Glutamatergic neuron (in vitro differentiated cells): ENCODE measurements at regions not wholly inside any gene's neighbourhood (a gene's known extent, or its start where the extent isn't known, plus 50 kb on each side); places are given as distances from the start of the nearest gene placed in this dataset.

ENCODE experiments used
- DNase-seq: peaks from one replicate; pipeline ENCODE4 v3.0.0; 2022
- H3K27ac Mint-ChIP-seq: one replicate; pipeline ENCODE4 v1.8.0; 2020; ENCODE audit warnings: mild to moderate bottlenecking, mixed read lengths, inconsistent platforms; ENCODE audit not compliant: unreplicated experiment
- H3K27me3 Mint-ChIP-seq: one replicate; pipeline ENCODE4 v1.8.0; 2020; ENCODE audit warnings: mild to moderate bottlenecking, moderate library complexity, mixed read lengths, inconsistent platforms; ENCODE audit not compliant: unreplicated experiment
- H3K36me3 Mint-ChIP-seq: one replicate; pipeline ENCODE4 v1.8.0; 2020; ENCODE audit warnings: mild to moderate bottlenecking, mixed read lengths, inconsistent platforms; ENCODE audit not compliant: unreplicated experiment
- H3K4me1 Mint-ChIP-seq: one replicate; pipeline ENCODE4 v1.8.0; 2020; ENCODE audit warnings: mild to moderate bottlenecking, low read depth, mixed read lengths, inconsistent platforms; ENCODE audit not compliant: unreplicated experiment
- H3K4me3 Mint-ChIP-seq: one replicate; pipeline ENCODE4 v1.8.0; 2020; ENCODE audit warnings: mild to moderate bottlenecking, mixed read lengths, inconsistent platforms; ENCODE audit not compliant: unreplicated experiment
- H3K9me3 Mint-ChIP-seq: one replicate; pipeline ENCODE4 v1.8.0; 2020; ENCODE audit warnings: mild to moderate bottlenecking, moderate library complexity, mixed read lengths, inconsistent platforms; ENCODE audit not compliant: unreplicated experiment
- TF ChIP-seq, protein P1 (sequence below): fragments of 200-600 bp; sonication (generic); IDR thresholded peaks from one replicate; pipeline ENCODE4 v1.5.0; 2021; ENCODE audit not compliant: partially characterized antibody, unreplicated experiment

DNA sequence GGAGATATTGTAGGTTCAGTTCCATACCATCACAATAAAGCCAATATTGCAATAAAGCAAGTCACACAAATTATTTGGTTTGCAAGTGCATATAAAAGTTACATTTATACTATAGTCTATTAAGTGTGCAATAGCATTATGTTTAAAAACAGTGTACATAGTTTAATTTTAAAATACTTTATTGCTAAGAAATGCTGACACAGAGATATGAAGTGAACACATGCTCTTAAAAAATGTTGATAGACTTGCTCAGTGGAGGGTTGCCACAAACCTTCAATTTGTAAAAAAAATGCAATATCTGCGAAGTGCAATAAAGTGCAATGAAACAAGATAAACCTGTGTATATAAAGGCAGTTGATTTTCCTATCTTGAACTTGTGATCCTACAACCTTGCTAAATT lies 161.5 kb downstream of the PRDM13 start:
- Mint-ChIP-seq H3K36me3 (peaks cover 8% of the 10 kb centered on the region), H3K9me3 (peaks cover 2% of the 10 kb centered on the region), H3K27ac (no peak overlapping the region), H3K4me3 (no peak overlapping the region), H3K27me3 (peaks cover 1% of the 10 kb centered on the region), H3K4me1 (no peaks in the 10 kb centered on the region)
- TF ChIP-seq, protein P1, sequence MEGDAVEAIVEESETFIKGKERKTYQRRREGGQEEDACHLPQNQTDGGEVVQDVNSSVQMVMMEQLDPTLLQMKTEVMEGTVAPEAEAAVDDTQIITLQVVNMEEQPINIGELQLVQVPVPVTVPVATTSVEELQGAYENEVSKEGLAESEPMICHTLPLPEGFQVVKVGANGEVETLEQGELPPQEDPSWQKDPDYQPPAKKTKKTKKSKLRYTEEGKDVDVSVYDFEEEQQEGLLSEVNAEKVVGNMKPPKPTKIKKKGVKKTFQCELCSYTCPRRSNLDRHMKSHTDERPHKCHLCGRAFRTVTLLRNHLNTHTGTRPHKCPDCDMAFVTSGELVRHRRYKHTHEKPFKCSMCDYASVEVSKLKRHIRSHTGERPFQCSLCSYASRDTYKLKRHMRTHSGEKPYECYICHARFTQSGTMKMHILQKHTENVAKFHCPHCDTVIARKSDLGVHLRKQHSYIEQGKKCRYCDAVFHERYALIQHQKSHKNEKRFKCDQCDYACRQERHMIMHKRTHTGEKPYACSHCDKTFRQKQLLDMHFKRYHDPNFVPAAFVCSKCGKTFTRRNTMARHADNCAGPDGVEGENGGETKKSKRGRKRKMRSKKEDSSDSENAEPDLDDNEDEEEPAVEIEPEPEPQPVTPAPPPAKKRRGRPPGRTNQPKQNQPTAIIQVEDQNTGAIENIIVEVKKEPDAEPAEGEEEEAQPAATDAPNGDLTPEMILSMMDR, result no peak
- no peak for DNase-seq

DNA sequence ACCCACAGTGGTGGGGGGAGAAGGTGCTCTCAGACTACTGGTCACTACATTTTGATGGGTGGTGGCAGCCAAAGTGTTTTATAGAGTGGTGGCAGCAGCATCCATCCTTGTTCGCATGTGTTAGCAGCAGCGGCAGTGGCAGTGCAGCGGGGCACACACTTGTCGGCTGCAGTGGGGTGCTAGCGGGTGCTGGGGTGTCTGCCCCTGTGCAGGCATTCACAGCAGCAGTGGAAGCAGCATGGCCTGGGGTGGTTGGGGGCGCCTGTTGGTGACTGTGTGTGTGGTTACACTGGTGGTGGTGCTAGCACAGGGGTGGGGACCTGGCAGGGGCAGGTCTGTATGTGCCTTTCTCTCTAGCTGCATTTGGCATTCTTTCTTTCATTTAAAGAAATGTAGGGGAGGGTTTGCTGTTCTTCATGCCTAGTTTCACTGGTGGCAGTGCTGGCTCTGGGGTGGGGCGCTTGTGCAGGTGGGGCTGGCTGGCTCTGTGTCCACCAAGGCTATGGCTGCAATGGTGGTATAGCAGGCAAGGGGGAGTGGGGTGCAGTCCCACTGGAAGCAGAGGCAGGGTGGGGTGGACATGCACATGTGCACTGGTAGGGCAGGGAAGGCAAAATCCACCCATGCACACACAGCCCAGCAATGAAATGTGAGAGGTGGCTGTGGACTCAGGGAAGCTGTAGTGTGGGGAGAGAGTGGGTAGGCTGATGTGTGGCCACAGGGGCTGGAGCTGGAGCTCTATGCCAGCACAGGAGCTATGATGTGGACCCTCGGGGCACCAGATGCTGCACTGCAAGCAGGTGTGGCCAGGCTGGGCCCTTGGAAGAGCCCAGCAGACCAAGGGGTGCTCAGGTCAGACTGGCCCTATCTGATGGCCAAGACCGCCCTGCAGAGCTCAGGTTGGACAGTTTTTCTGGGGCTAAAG lies 173.3 kb downstream of the PRDM13 start:
- no peak for DNase-seq
- Mint-ChIP-seq H3K4me3 (no peak overlapping the region), H3K9me3 (no peaks in the 10 kb centered on the region), H3K27ac (no peak overlapping the region), H3K27me3 (no peaks in the 10 kb centered on the region), H3K4me1 (peaks cover 2% of the 10 kb centered on the region), H3K36me3 (no peaks in the 10 kb centered on the region)
- TF ChIP-seq, protein P1, result no peak

DNA sequence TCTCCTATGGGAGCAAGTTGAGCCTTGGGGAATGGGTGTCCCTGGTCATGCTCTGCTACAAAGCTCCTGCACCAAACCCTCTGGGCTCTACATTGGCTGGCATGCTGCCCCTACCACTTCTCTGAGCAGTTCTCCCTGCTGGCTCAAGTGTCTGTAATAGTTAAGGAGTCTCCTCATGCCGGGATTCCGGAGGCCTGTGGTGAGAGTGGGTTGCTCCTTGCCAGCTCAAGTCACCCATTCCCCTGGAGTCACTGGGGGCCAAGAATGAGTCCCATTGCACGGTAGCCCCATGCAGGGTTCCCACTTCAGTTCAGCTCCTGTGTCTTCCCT lies 173.9 kb downstream of the PRDM13 start:
- H3K4me1 Mint-ChIP-seq, result peaks cover 2% of the 10 kb centered on the region
- H3K4me3 Mint-ChIP-seq, result no peak overlapping the region
- no peaks in the 10 kb centered on the region for H3K36me3 Mint-ChIP-seq
- peak overlapping the region; percentile 7 for H3K27ac Mint-ChIP-seq
- TF ChIP-seq, protein P1, result no peak
- DNase-seq, result peak; percentile 14
- no peaks in the 10 kb centered on the region for H3K27me3 Mint-ChIP-seq
- H3K9me3 Mint-ChIP-seq, result peaks cover 1% of the 10 kb centered on the region

DNA sequence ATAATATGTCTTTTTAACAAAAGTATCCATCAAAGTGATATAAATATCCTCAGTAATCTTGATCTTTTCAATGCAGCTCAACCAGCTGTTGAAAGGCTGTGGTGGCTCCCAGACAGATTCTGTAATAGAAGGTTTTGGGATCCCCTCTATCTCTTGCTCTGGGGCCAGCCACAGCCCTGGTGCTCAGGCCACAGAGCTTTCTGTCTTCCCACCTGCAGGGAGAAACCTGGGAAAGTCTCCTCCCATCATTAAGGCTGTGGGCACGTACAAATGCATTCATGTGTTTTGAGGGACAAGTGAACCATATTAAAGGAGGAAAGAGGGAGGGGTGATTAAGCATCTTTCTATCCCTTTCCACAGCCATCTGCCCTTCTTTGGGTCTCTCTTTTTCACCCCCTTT lies 183.1 kb downstream of the PRDM13 start:
- Mint-ChIP-seq H3K36me3 (no peaks in the 10 kb centered on the region), H3K27me3 (no peaks in the 10 kb centered on the region), H3K9me3 (peaks cover 1% of the 10 kb centered on the region), H3K4me1 (peaks cover 4% of the 10 kb centered on the region), H3K4me3 (no peak overlapping the region), H3K27ac (no peak overlapping the region)
- TF ChIP-seq, protein P1, result no peak
- no peak for DNase-seq

DNA sequence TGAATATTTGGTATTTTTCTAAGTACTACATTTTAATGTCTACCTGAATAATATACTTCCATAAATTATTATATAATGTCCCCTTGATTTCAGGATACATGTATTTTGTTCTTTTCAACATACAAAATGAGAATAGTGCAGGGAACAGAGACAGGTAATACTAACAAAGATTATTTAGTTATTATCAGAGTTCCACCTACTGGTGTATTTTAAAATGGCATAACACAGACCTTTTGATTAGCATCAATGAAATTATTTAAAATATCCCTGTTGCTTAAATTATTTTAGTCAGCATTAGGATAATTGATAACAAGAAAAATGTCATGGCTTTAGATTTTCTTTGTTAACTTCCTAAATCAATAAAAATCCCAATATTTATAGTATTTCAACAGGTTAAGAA lies 184.0 kb downstream of the PRDM13 start:
- peaks cover 3% of the 10 kb centered on the region for H3K27me3 Mint-ChIP-seq
- H3K9me3 Mint-ChIP-seq, result no peaks in the 10 kb centered on the region
- H3K36me3 Mint-ChIP-seq, result no peaks in the 10 kb centered on the region
- no peak overlapping the region for H3K4me3 Mint-ChIP-seq
- no peak overlapping the region for H3K27ac Mint-ChIP-seq
- peaks cover 4% of the 10 kb centered on the region for H3K4me1 Mint-ChIP-seq
- DNase-seq, result no peak
- TF ChIP-seq, protein P1, result peak; percentile 48
